Mesenchymal stem cell (in vitro differentiated cells and primary cell): ENCODE measurements at regions not wholly inside any gene's neighbourhood (a gene's known extent, or its start where the extent isn't known, plus 50 kb on each side); places are given as distances from the start of the nearest gene placed in this dataset.

ENCODE experiments used
- DNase-seq: peaks from one replicate; pipeline ENCODE4 v3.0.0-alpha.2; 2013
- H2AFZ ChIP-seq: one replicate; pipeline ENCODE4 v1.6.1; 2013; ENCODE audit warnings: low read depth, mild to moderate bottlenecking, control low read depth, inconsistent platforms, low read length, moderate library complexity
- H2AK5ac ChIP-seq: 2 replicates; pipeline ENCODE4 v1.6.1; 2013; ENCODE audit warnings: low read length, moderate library complexity, mild to moderate bottlenecking, inconsistent platforms; ENCODE audit not compliant: severe bottlenecking
- H2BK120ac ChIP-seq: one replicate; pipeline ENCODE4 v1.6.1; 2013; ENCODE audit warnings: low read depth, mild to moderate bottlenecking, inconsistent platforms, low read length, moderate library complexity
- H2BK12ac ChIP-seq, 2 experiments: one replicate each; pipeline ENCODE4 v1.6.1; 2013; ENCODE audit warnings: inconsistent platforms in 2 of 2, low read length in 2 of 2, mild to moderate bottlenecking in 2 of 2, moderate library complexity in 2 of 2, control low read depth in 1 of 2
- H2BK15ac ChIP-seq: one replicate; pipeline ENCODE4 v1.6.1; 2013; ENCODE audit warnings: mild to moderate bottlenecking, low read depth, inconsistent platforms; ENCODE audit not compliant: poor library complexity, severe bottlenecking
- H2BK5ac ChIP-seq: 2 replicates; pipeline ENCODE4 v1.6.1; 2013; ENCODE audit warnings: low read depth, mild to moderate bottlenecking, low read length, control low read depth, inconsistent platforms; ENCODE audit not compliant: poor library complexity, severe bottlenecking
- H3K14ac ChIP-seq, 2 experiments: one replicate each; pipeline ENCODE4 v1.6.1; 2013; ENCODE audit warnings: inconsistent platforms in 2 of 2, low read length in 2 of 2, control low read depth in 1 of 2, mild to moderate bottlenecking in 1 of 2, moderate library complexity in 1 of 2
- H3K18ac ChIP-seq, 2 experiments: one replicate each; pipeline ENCODE4 v1.6.1; 2013; ENCODE audit warnings: inconsistent platforms in 2 of 2, low read length in 2 of 2, control low read depth in 1 of 2, low read depth in 1 of 2, mild to moderate bottlenecking in 1 of 2
- H3K23ac ChIP-seq, 2 experiments: one replicate each; pipeline ENCODE4 v1.6.1; 2013; ENCODE audit warnings: inconsistent platforms in 2 of 2, low read length in 2 of 2, mild to moderate bottlenecking in 2 of 2, moderate library complexity in 2 of 2, control low read depth in 1 of 2
- H3K27ac ChIP-seq: 2 replicates; pipeline ENCODE4 v1.5.1; 2013; ENCODE audit warnings: mild to moderate bottlenecking, moderate library complexity, low read length, control low read depth, inconsistent platforms; ENCODE audit not compliant: poor library complexity, severe bottlenecking
- H3K27me3 ChIP-seq, 2 experiments: 2 replicates each; pipeline versions ENCODE4 v1.6.1 to v1.7.0; 2013; ENCODE audit warnings: low read length in 2 of 2, mild to moderate bottlenecking in 2 of 2, moderate library complexity in 2 of 2, control low read depth in 1 of 2, inconsistent platforms in 1 of 2; ENCODE audit not compliant: control insufficient read depth in 1 of 2, insufficient read depth in 1 of 2
- H3K36me3 ChIP-seq, 2 experiments: 2 replicates each; pipeline versions ENCODE4 v1.6.1 to v1.7.0; 2013; ENCODE audit warnings: low read length in 2 of 2, control low read depth in 1 of 2, inconsistent platforms in 1 of 2, low read depth in 1 of 2, mild to moderate bottlenecking in 1 of 2; ENCODE audit not compliant: insufficient read depth in 2 of 2, control insufficient read depth in 1 of 2
- H3K4ac ChIP-seq, 2 experiments: one replicate each; pipeline ENCODE4 v1.6.1; 2013; ENCODE audit warnings: inconsistent platforms in 2 of 2, low read length in 2 of 2, mild to moderate bottlenecking in 2 of 2, moderate library complexity in 2 of 2, control low read depth in 1 of 2, low read depth in 1 of 2
- H3K4me1 ChIP-seq: 2 replicates; pipeline ENCODE4 v1.6.1; 2013; ENCODE audit warnings: low read depth, low read length, control low read depth; ENCODE audit not compliant: control insufficient read depth, insufficient read depth
- H3K4me2 ChIP-seq: 2 replicates; pipeline ENCODE4 v1.6.1; 2013; ENCODE audit warnings: low read length, mild to moderate bottlenecking, inconsistent platforms; ENCODE audit not compliant: poor library complexity, severe bottlenecking
- H3K4me3 ChIP-seq, 2 experiments: 2 replicates each; pipeline versions ENCODE4 v1.5.1 to v1.7.0; 2013; ENCODE audit warnings: low read length in 2 of 2, mild to moderate bottlenecking in 2 of 2, control low read depth in 1 of 2, low read depth in 1 of 2; ENCODE audit not compliant: insufficient read depth in 1 of 2
- H3K79me1 ChIP-seq: replicated peaks from 2 replicates; pipeline ENCODE4 v1.6.1; 2013; ENCODE audit warnings: mild to moderate bottlenecking, control low read depth, low read length, inconsistent platforms; ENCODE audit not compliant: poor library complexity, severe bottlenecking
- H3K9ac ChIP-seq: 2 replicates; pipeline ENCODE4 v1.7.0; 2013; ENCODE audit warnings: mild to moderate bottlenecking, low read length, moderate library complexity
- H3K9me3 ChIP-seq: 2 replicates; pipeline ENCODE4 v1.7.0; 2013; ENCODE audit warnings: mild to moderate bottlenecking, low read length; ENCODE audit not compliant: control insufficient read depth
- H4K8ac ChIP-seq: one replicate; pipeline ENCODE4 v1.6.1; 2013; ENCODE audit warnings: inconsistent platforms, mild to moderate bottlenecking, low read length, moderate library complexity
- H4K91ac ChIP-seq: one replicate; pipeline ENCODE4 v1.6.1; 2013; ENCODE audit warnings: mild to moderate bottlenecking, low read length, inconsistent platforms
- WGBS: methylation state at CpG from one replicate; pipeline ENCODE4 v1.1.7; 2013; ENCODE audit warnings: mixed read lengths; 5-methylcytosine and 5-hydroxymethylcytosine counted together

GRCh38 chr2:53438100-53438499 is 329.5 kb upstream of the CHAC2 start:
- H3K9ac ChIP-seq: no peak overlapping the region
- WGBS: no CpG with 5 or more reads among the region's 1 CpG
- H2BK120ac ChIP-seq: no peak overlapping the region
- no peak overlapping the region for H4K8ac ChIP-seq
- H3K36me3 ChIP-seq: no peaks in the 10 kb centered on the region
- H3K27ac ChIP-seq: no peak overlapping the region
- no peaks in the 10 kb centered on the region for H3K4me1 ChIP-seq
- no peak overlapping the region for H2BK5ac ChIP-seq
- H2AFZ ChIP-seq: no peak overlapping the region
- no peak overlapping the region for H3K4me3 ChIP-seq
- no peak overlapping the region for H3K14ac ChIP-seq
- H3K4ac ChIP-seq: no peak overlapping the region
- H2AK5ac ChIP-seq: no peak overlapping the region
- H2BK15ac ChIP-seq: no peak overlapping the region
- no peak overlapping the region for H3K23ac ChIP-seq
- H3K9me3 ChIP-seq: no peaks in the 10 kb centered on the region
- no peak overlapping the region for H3K4me2 ChIP-seq
- no peak overlapping the region for H3K18ac ChIP-seq
- no peaks in the 10 kb centered on the region for H3K27me3 ChIP-seq
- no peaks in the 10 kb centered on the region for H3K79me1 ChIP-seq
- H2BK12ac ChIP-seq: no peak overlapping the region
- DNase-seq: no peak
- H4K91ac ChIP-seq: no peak overlapping the region

GRCh38 chr2:53437371-53437770 is 330.2 kb upstream of the CHAC2 start:
- Histone ChIP-seq H4K91ac (no peak overlapping the region), H2AFZ (no peak overlapping the region), H2AK5ac (no peak overlapping the region), H3K4me2 (no peak overlapping the region), H3K27me3 (no peaks in the 10 kb centered on the region), H4K8ac (no peak overlapping the region), H3K14ac (no peak overlapping the region), H3K79me1 (no peaks in the 10 kb centered on the region), H3K27ac (no peak overlapping the region), H3K4ac (no peak overlapping the region), H3K36me3 (no peaks in the 10 kb centered on the region), H3K9ac (no peak overlapping the region), H2BK5ac (no peak overlapping the region), H3K23ac (no peak overlapping the region), H2BK12ac (no peak overlapping the region), H2BK15ac (no peak overlapping the region), H3K9me3 (no peaks in the 10 kb centered on the region), H2BK120ac (no peak overlapping the region), H3K4me3 (no peak overlapping the region), H3K4me1 (no peaks in the 10 kb centered on the region), H3K18ac (no peak overlapping the region)
- DNase-seq: peak; percentile 12
- WGBS: 93% methylated on average over 1 of the region's 2 CpGs

- H4K91ac ChIP-seq: no peak overlapping the region
- whole genome bisulfite sequencing: 95% methylated on average over 3 of the region's 4 CpGs
- H3K4me2 ChIP-seq: no peak overlapping the region
- no peaks in the 10 kb centered on the region for H3K79me1 ChIP-seq
- H3K27ac ChIP-seq: no peak overlapping the region
- H3K9ac ChIP-seq: no peak overlapping the region
- no peaks in the 10 kb centered on the region for H3K9me3 ChIP-seq
- no peak overlapping the region for H2BK12ac ChIP-seq
- no peak overlapping the region for H2AFZ ChIP-seq
- no peak overlapping the region for H3K4ac ChIP-seq
- no peaks in the 10 kb centered on the region for H3K4me1 ChIP-seq
- no peak overlapping the region for H3K4me3 ChIP-seq
- no peak overlapping the region for H3K14ac ChIP-seq
- H3K18ac ChIP-seq: no peak overlapping the region
- H3K27me3 ChIP-seq: no peaks in the 10 kb centered on the region
- DNase-seq: no peak
- H3K36me3 ChIP-seq: no peaks in the 10 kb centered on the region
- H2BK15ac ChIP-seq: no peak overlapping the region
- H2BK5ac ChIP-seq: no peak overlapping the region
- H3K23ac ChIP-seq: no peak overlapping the region
- H4K8ac ChIP-seq: no peak overlapping the region
- no peak overlapping the region for H2BK120ac ChIP-seq
- H2AK5ac ChIP-seq: no peak overlapping the region
These were observed 330.7 kb upstream of the CHAC2 start for GRCh38 chr2:53436882-53437281.

GRCh38 chr2:53435610-53436009 is 332.0 kb upstream of the CHAC2 start:
- 91% methylated on average over 2 of the region's 2 CpGs for WGBS
- no peak overlapping the region for H2BK120ac ChIP-seq

More at GRCh38 chr2:53435610-53436009, 332.0 kb upstream of the CHAC2 start:
- Histone ChIP-seq H2BK5ac (no peak overlapping the region), H3K9me3 (no peaks in the 10 kb centered on the region), H3K36me3 (no peaks in the 10 kb centered on the region), H2AFZ (no peak overlapping the region), H2BK12ac (no peak overlapping the region), H3K14ac (no peak overlapping the region), H2AK5ac (no peak overlapping the region), H3K79me1 (no peaks in the 10 kb centered on the region), H3K27ac (no peak overlapping the region), H4K8ac (no peak overlapping the region), H3K9ac (no peak overlapping the region), H3K4ac (no peak overlapping the region), H3K23ac (no peak overlapping the region), H3K4me1 (no peaks in the 10 kb centered on the region), H2BK15ac (no peak overlapping the region), H3K27me3 (no peaks in the 10 kb centered on the region), H4K91ac (no peak overlapping the region), H3K4me2 (no peak overlapping the region), H3K18ac (no peak overlapping the region), H3K4me3 (no peak overlapping the region)
- no peak for DNase-seq
